Mesenchymal stem cell (in vitro differentiated cells and primary cell): ENCODE measurements at regions not wholly inside any gene's neighbourhood (a gene's known extent, or its start where the extent isn't known, plus 50 kb on each side); places are given as distances from the start of the nearest gene placed in this dataset.
"Not testable (repeated sequence)": the region's sequence is repeated elsewhere in the genome, so short reads cannot be mapped to it uniquely, and the experiment has no call there.

ENCODE experiments used
- DNase-seq: peaks from one replicate; pipeline ENCODE4 v3.0.0-alpha.2; 2013
- H2AFZ ChIP-seq: one replicate; pipeline ENCODE4 v1.6.1; 2013; ENCODE audit warnings: low read depth, mild to moderate bottlenecking, control low read depth, inconsistent platforms, low read length, moderate library complexity
- H2AK5ac ChIP-seq: 2 replicates; pipeline ENCODE4 v1.6.1; 2013; ENCODE audit warnings: low read length, moderate library complexity, mild to moderate bottlenecking, inconsistent platforms; ENCODE audit not compliant: severe bottlenecking
- H2BK120ac ChIP-seq: one replicate; pipeline ENCODE4 v1.6.1; 2013; ENCODE audit warnings: low read depth, mild to moderate bottlenecking, inconsistent platforms, low read length, moderate library complexity
- H2BK12ac ChIP-seq, 2 experiments: one replicate each; pipeline ENCODE4 v1.6.1; 2013; ENCODE audit warnings: inconsistent platforms in 2 of 2, low read length in 2 of 2, mild to moderate bottlenecking in 2 of 2, moderate library complexity in 2 of 2, control low read depth in 1 of 2
- H2BK15ac ChIP-seq: one replicate; pipeline ENCODE4 v1.6.1; 2013; ENCODE audit warnings: mild to moderate bottlenecking, low read depth, inconsistent platforms; ENCODE audit not compliant: poor library complexity, severe bottlenecking
- H2BK5ac ChIP-seq: 2 replicates; pipeline ENCODE4 v1.6.1; 2013; ENCODE audit warnings: low read depth, mild to moderate bottlenecking, low read length, control low read depth, inconsistent platforms; ENCODE audit not compliant: poor library complexity, severe bottlenecking
- H3K14ac ChIP-seq, 2 experiments: one replicate each; pipeline ENCODE4 v1.6.1; 2013; ENCODE audit warnings: inconsistent platforms in 2 of 2, low read length in 2 of 2, control low read depth in 1 of 2, mild to moderate bottlenecking in 1 of 2, moderate library complexity in 1 of 2
- H3K18ac ChIP-seq, 2 experiments: one replicate each; pipeline ENCODE4 v1.6.1; 2013; ENCODE audit warnings: inconsistent platforms in 2 of 2, low read length in 2 of 2, control low read depth in 1 of 2, low read depth in 1 of 2, mild to moderate bottlenecking in 1 of 2
- H3K23ac ChIP-seq, 2 experiments: one replicate each; pipeline ENCODE4 v1.6.1; 2013; ENCODE audit warnings: inconsistent platforms in 2 of 2, low read length in 2 of 2, mild to moderate bottlenecking in 2 of 2, moderate library complexity in 2 of 2, control low read depth in 1 of 2
- H3K27ac ChIP-seq: 2 replicates; pipeline ENCODE4 v1.5.1; 2013; ENCODE audit warnings: mild to moderate bottlenecking, moderate library complexity, low read length, control low read depth, inconsistent platforms; ENCODE audit not compliant: poor library complexity, severe bottlenecking
- H3K27me3 ChIP-seq, 2 experiments: 2 replicates each; pipeline versions ENCODE4 v1.6.1 to v1.7.0; 2013; ENCODE audit warnings: low read length in 2 of 2, mild to moderate bottlenecking in 2 of 2, moderate library complexity in 2 of 2, control low read depth in 1 of 2, inconsistent platforms in 1 of 2; ENCODE audit not compliant: control insufficient read depth in 1 of 2, insufficient read depth in 1 of 2
- H3K36me3 ChIP-seq, 2 experiments: 2 replicates each; pipeline versions ENCODE4 v1.6.1 to v1.7.0; 2013; ENCODE audit warnings: low read length in 2 of 2, control low read depth in 1 of 2, inconsistent platforms in 1 of 2, low read depth in 1 of 2, mild to moderate bottlenecking in 1 of 2; ENCODE audit not compliant: insufficient read depth in 2 of 2, control insufficient read depth in 1 of 2
- H3K4ac ChIP-seq, 2 experiments: one replicate each; pipeline ENCODE4 v1.6.1; 2013; ENCODE audit warnings: inconsistent platforms in 2 of 2, low read length in 2 of 2, mild to moderate bottlenecking in 2 of 2, moderate library complexity in 2 of 2, control low read depth in 1 of 2, low read depth in 1 of 2
- H3K4me1 ChIP-seq: 2 replicates; pipeline ENCODE4 v1.6.1; 2013; ENCODE audit warnings: low read depth, low read length, control low read depth; ENCODE audit not compliant: control insufficient read depth, insufficient read depth
- H3K4me2 ChIP-seq: 2 replicates; pipeline ENCODE4 v1.6.1; 2013; ENCODE audit warnings: low read length, mild to moderate bottlenecking, inconsistent platforms; ENCODE audit not compliant: poor library complexity, severe bottlenecking
- H3K4me3 ChIP-seq, 2 experiments: 2 replicates each; pipeline versions ENCODE4 v1.5.1 to v1.7.0; 2013; ENCODE audit warnings: low read length in 2 of 2, mild to moderate bottlenecking in 2 of 2, control low read depth in 1 of 2, low read depth in 1 of 2; ENCODE audit not compliant: insufficient read depth in 1 of 2
- H3K79me1 ChIP-seq: replicated peaks from 2 replicates; pipeline ENCODE4 v1.6.1; 2013; ENCODE audit warnings: mild to moderate bottlenecking, control low read depth, low read length, inconsistent platforms; ENCODE audit not compliant: poor library complexity, severe bottlenecking
- H3K9ac ChIP-seq: 2 replicates; pipeline ENCODE4 v1.7.0; 2013; ENCODE audit warnings: mild to moderate bottlenecking, low read length, moderate library complexity
- H3K9me3 ChIP-seq: 2 replicates; pipeline ENCODE4 v1.7.0; 2013; ENCODE audit warnings: mild to moderate bottlenecking, low read length; ENCODE audit not compliant: control insufficient read depth
- H4K8ac ChIP-seq: one replicate; pipeline ENCODE4 v1.6.1; 2013; ENCODE audit warnings: inconsistent platforms, mild to moderate bottlenecking, low read length, moderate library complexity
- H4K91ac ChIP-seq: one replicate; pipeline ENCODE4 v1.6.1; 2013; ENCODE audit warnings: mild to moderate bottlenecking, low read length, inconsistent platforms
- WGBS: methylation state at CpG from one replicate; pipeline ENCODE4 v1.1.7; 2013; ENCODE audit warnings: mixed read lengths; 5-methylcytosine and 5-hydroxymethylcytosine counted together

DNA sequence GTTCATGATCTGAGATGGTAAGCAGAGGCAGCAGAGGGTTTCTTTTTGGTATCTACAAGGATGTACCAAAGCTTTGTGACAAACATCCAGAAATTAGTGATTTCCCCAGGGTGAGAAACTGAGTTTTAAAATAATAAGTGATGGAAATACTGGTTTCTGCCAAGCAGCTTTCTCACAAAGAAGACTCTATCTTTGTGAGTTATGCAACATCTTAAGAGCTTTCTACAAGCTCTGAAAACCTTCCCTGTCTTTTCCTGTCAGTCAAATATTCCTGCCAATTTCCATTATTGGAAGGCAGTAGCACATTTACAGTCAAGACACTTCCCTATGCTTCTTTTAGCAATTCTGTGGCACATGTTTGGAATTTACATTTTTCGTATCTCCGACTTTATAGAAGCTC, 264.7 kb upstream of the SPTLC3 start:
- Histone ChIP-seq H3K4ac (no peak overlapping the region), H3K23ac (no peak overlapping the region), H2BK15ac (no peak overlapping the region), H3K14ac (no peak overlapping the region), H3K79me1 (no peaks in the 10 kb centered on the region), H3K4me2 (no peak overlapping the region), H3K9me3 (no peaks in the 10 kb centered on the region), H4K8ac (no peak overlapping the region), H3K18ac (no peak overlapping the region), H3K27ac (no peak overlapping the region), H2AK5ac (no peak overlapping the region), H2BK12ac (no peak overlapping the region), H2BK5ac (no peak overlapping the region), H3K4me3 (no peak overlapping the region), H4K91ac (no peak overlapping the region), H2AFZ (no peak overlapping the region), H2BK120ac (no peak overlapping the region), H3K36me3 (no peaks in the 10 kb centered on the region), H3K4me1 (no peaks in the 10 kb centered on the region), H3K9ac (no peak overlapping the region), H3K27me3 (no peaks in the 10 kb centered on the region)
- 87% methylated on average over 2 of the region's 2 CpGs for WGBS
- DNase-seq = no peak

- Histone ChIP-seq H2BK15ac (no peak overlapping the region), H3K79me1 (no peaks in the 10 kb centered on the region), H3K36me3 (no peaks in the 10 kb centered on the region), H3K4ac (no peak overlapping the region), H2AFZ (no peak overlapping the region), H2BK5ac (no peak overlapping the region), H2AK5ac (no peak overlapping the region), H3K9me3 (no peaks in the 10 kb centered on the region), H2BK12ac (no peak overlapping the region), H3K18ac (no peak overlapping the region), H4K91ac (no peak overlapping the region), H3K23ac (no peak overlapping the region), H2BK120ac (no peak overlapping the region), H3K4me1 (no peaks in the 10 kb centered on the region), H4K8ac (no peak overlapping the region), H3K14ac (no peak overlapping the region), H3K27me3 (no peaks in the 10 kb centered on the region), H3K27ac (no peak overlapping the region), H3K9ac (no peak overlapping the region), H3K4me3 (no peak overlapping the region), H3K4me2 (no peak overlapping the region)
- no peak for DNase-seq
- 73% methylated on average over 1 of the region's 1 CpG for WGBS
These were observed 260.3 kb upstream of the SPTLC3 start for GRCh38 chr20:12748359-12748994.

DNA sequence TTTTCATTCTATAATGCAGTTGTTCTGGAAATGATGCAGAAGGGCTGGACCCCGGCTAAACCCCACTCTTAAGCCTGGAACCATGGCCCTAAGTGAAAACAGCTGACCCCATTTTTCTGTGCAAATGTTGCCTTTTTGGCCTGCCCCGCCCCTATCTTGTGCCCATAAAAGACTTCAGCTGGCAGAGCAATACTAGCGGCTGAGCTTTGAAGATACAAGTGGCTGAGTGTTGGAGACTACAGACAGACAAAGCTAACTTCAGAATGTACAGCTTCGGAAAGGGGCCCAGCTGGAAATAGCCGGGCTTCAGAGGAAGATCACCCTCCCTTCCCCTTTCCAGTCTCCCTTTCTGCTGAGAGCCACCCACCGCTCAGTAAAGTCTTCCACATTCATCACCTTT, 258.6 kb upstream of the SPTLC3 start:
- Histone ChIP-seq H2AFZ (no peak overlapping the region), H3K18ac (no peak overlapping the region), H2BK15ac (no peak overlapping the region), H3K36me3 (no peaks in the 10 kb centered on the region), H3K27ac (no peak overlapping the region), H2BK5ac (no peak overlapping the region), H3K4me1 (no peaks in the 10 kb centered on the region), H2BK12ac (no peak overlapping the region), H3K4me3 (no peak overlapping the region), H4K91ac (peak overlapping the region; percentile 35), H2BK120ac (no peak overlapping the region), H3K27me3 (no peaks in the 10 kb centered on the region), H3K23ac (no peak overlapping the region), H3K79me1 (no peaks in the 10 kb centered on the region), H2AK5ac (no peak overlapping the region), H3K4me2 (no peak overlapping the region), H3K14ac (no peak overlapping the region), H3K9me3 (no peaks in the 10 kb centered on the region), H3K9ac (no peak overlapping the region), H3K4ac (no peak overlapping the region), H4K8ac (no peak overlapping the region)
- WGBS = 86% methylated on average over 6 of the region's 6 CpGs
- no peak for DNase-seq

DNA sequence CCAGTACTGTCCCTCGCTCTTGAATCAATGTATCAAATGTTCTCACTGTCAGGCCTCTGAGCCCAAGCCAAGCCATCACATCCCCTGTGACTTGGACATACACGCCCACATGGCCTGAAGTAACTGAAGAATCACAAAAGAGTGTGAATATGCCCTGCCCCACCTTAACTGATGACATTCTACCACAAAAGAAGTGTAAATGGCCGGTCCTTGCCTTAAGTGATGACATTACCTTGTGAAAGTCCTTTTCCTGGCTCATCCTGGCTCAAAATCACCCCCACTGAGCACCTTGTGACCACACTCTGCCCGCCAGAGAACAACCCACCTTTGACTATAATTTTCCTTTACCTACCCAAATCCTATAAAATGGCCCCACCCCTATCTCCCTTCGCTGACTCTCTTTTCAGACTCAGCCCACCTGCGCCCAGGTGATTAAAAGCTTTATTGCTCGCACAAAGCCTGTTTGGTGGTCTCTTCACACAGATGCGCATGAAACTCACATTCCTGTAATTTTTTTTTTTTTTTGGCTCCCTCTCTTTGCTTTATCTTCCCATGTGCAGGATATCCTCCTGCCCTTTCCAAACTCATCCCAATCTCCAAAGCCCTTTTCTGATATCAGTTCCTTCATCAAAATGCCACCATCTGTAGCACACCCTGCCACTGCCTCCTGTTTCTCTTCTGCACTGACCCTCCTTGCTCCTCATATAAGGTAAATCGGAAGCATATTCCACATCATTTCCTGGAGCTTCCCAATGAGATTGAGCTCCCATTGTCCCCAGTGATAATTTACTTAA, 255.7 kb upstream of the SPTLC3 start:
- not testable (repeated sequence) for H2BK15ac ChIP-seq, H2AK5ac ChIP-seq, H3K27ac ChIP-seq, DNase-seq, H3K9ac ChIP-seq, H2AFZ ChIP-seq, H3K23ac ChIP-seq, H3K4ac ChIP-seq, H3K36me3 ChIP-seq, H4K8ac ChIP-seq, H3K18ac ChIP-seq, H3K4me2 ChIP-seq, H3K27me3 ChIP-seq, H3K79me1 ChIP-seq, H4K91ac ChIP-seq, H3K4me3 ChIP-seq, H3K14ac ChIP-seq, H3K4me1 ChIP-seq, H2BK12ac ChIP-seq, H2BK5ac ChIP-seq, H2BK120ac ChIP-seq, H3K9me3 ChIP-seq
- WGBS = 58% methylated on average over 9 of the region's 9 CpGs
